ENCODE measurements at regions not wholly inside any gene's neighbourhood (a gene's known extent, or its start where the extent isn't known, plus 50 kb on each side); places are given as distances from the start of the nearest gene placed in this dataset.

DNA sequence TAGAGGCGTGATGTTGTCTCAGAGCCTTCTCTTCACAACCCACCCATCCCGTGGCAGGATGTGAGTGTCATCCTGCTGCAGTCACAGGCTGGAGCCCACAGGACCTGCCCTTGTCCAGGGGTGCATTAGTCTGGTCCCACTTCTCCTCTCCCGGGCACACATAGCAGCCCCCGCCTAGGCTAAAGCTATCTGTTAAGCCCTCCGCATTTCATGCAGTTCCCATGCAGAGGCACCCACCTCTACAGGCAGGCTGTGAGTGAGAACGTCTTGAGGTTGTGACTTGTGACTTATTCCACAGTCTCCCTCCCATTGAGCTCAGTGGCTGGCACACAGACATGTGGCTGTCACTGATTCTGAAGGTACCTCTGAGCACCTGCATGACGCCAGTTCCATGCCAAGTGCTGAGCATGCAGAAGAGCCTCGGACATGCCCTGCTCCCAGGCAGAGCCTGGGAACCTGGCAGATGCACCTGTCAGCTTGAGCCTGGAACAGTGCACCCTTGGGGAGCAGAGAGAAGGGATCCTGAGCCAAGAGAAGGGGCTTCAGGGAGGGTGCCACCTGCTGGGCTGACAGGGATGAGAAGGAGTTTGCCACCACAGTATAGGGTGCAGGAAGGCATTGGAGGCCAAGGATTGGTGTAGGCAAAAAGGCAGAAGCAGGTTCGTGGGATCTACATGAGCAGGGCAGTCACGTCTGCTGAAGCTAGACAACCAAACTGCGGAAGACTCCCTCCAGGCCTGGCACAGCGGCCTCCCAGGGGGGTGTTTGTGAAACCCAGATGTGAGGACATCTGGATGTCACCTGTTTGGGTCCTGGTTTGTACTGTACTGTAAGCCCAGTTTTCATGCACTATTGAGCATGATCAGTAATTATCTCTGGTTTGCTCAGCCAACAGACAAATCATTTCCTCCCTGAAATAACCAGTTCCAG lies 213.6 kb downstream of the GLI2 start:
- no peaks in the 10 kb centered on the region for H3K36me3 ChIP-seq (ENCODE audit: insufficient read depth, low read length)
- H2AFZ ChIP-seq (ENCODE audit: low read depth, low read length), result no peak overlapping the region
- H3K4me3 ChIP-seq (ENCODE audit: low read length), result no peak overlapping the region
- TF ChIP-seq, protein P1, sequence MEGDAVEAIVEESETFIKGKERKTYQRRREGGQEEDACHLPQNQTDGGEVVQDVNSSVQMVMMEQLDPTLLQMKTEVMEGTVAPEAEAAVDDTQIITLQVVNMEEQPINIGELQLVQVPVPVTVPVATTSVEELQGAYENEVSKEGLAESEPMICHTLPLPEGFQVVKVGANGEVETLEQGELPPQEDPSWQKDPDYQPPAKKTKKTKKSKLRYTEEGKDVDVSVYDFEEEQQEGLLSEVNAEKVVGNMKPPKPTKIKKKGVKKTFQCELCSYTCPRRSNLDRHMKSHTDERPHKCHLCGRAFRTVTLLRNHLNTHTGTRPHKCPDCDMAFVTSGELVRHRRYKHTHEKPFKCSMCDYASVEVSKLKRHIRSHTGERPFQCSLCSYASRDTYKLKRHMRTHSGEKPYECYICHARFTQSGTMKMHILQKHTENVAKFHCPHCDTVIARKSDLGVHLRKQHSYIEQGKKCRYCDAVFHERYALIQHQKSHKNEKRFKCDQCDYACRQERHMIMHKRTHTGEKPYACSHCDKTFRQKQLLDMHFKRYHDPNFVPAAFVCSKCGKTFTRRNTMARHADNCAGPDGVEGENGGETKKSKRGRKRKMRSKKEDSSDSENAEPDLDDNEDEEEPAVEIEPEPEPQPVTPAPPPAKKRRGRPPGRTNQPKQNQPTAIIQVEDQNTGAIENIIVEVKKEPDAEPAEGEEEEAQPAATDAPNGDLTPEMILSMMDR (IDR thresholded peaks at IDR 0.05; ENCODE audit: poor library complexity, severe bottlenecking), result no peak
- TF ChIP-seq MXI1 (conservative IDR thresholded peaks at IDR 0.05; ENCODE audit: poor library complexity, severe bottlenecking) (no peak), EP300 (conservative IDR thresholded peaks at IDR 0.05; ENCODE audit: poor library complexity, severe bottlenecking) (no peak), RAD21 (conservative IDR thresholded peaks at IDR 0.05) (no peak), POLR2AphosphoS5 (IDR thresholded peaks at IDR 0.05) (no peak), TAF1 (IDR thresholded peaks at IDR 0.05; ENCODE audit: low read depth) (no peak), SMC3 (conservative IDR thresholded peaks at IDR 0.05; ENCODE audit: poor library complexity) (no peak), EZH2 (IDR thresholded peaks at IDR 0.05; ENCODE audit: borderline replicate concordance, insufficient read depth, low read length, poor library complexity, severe bottlenecking) (no peak)
- TF ChIP-seq, protein P2, sequence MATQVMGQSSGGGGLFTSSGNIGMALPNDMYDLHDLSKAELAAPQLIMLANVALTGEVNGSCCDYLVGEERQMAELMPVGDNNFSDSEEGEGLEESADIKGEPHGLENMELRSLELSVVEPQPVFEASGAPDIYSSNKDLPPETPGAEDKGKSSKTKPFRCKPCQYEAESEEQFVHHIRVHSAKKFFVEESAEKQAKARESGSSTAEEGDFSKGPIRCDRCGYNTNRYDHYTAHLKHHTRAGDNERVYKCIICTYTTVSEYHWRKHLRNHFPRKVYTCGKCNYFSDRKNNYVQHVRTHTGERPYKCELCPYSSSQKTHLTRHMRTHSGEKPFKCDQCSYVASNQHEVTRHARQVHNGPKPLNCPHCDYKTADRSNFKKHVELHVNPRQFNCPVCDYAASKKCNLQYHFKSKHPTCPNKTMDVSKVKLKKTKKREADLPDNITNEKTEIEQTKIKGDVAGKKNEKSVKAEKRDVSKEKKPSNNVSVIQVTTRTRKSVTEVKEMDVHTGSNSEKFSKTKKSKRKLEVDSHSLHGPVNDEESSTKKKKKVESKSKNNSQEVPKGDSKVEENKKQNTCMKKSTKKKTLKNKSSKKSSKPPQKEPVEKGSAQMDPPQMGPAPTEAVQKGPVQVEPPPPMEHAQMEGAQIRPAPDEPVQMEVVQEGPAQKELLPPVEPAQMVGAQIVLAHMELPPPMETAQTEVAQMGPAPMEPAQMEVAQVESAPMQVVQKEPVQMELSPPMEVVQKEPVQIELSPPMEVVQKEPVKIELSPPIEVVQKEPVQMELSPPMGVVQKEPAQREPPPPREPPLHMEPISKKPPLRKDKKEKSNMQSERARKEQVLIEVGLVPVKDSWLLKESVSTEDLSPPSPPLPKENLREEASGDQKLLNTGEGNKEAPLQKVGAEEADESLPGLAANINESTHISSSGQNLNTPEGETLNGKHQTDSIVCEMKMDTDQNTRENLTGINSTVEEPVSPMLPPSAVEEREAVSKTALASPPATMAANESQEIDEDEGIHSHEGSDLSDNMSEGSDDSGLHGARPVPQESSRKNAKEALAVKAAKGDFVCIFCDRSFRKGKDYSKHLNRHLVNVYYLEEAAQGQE (IDR thresholded peaks at IDR 0.05; ENCODE audit: borderline replicate concordance), result no peak
- H3K79me2 ChIP-seq (replicated peaks; ENCODE audit: insufficient read depth, low read length), result no peaks in the 10 kb centered on the region
- H3K27ac ChIP-seq (ENCODE audit: low read length), result no peak overlapping the region
- no peak overlapping the region for H3K9ac ChIP-seq (ENCODE audit: low read length)
- no peaks in the 10 kb centered on the region for H3F3A ChIP-seq (ENCODE audit: insufficient read depth, low read length, poor library complexity, severe bottlenecking)
- no peaks in the 10 kb centered on the region for H3K9me3 ChIP-seq (ENCODE audit: low read length)
- H3K9me2 ChIP-seq (ENCODE audit: insufficient read depth, low read length), result no peaks in the 10 kb centered on the region
- H4K20me1 ChIP-seq (ENCODE audit: insufficient read depth), result no peaks in the 10 kb centered on the region
- no peaks in the 10 kb centered on the region for H3K27me3 ChIP-seq (ENCODE audit: insufficient read depth, low read depth, low read length)
- no peak overlapping the region for H3K4me2 ChIP-seq (ENCODE audit: low read length)

DNA sequence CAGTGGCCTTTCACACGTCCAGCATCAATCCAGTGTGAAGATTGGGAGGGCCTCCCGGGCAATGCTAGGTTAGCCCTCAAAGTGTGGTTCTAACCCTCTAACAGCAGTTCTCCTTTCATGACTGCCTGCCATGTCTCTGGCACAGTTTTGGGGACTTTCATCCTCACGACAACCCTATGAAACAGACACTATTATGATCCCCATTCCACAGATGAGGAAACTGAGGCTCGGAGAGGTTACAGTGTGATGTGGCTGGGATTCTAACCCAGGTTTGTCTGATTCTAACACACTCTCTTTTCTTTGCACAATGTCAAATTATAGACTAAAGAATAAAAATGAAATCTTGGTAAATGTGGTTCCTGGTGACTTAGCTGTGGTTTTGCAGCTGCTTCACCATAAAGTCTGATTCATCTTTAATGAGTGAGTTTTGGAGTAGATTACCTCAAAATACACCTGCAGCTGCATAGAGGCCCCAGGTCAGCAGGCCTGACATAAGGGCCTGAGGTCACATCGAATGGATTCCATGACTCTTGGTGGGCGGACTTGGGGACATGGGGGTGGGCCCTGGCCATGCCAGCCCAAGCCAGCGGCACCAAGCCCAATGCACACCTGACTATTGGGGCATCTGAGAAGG lies 214.4 kb downstream of the GLI2 start:
- Histone ChIP-seq H3K9ac (ENCODE audit: low read length) (no peak overlapping the region), H3K4me3 (ENCODE audit: low read length) (no peak overlapping the region), H3K27me3 (ENCODE audit: insufficient read depth, low read depth, low read length) (no peaks in the 10 kb centered on the region), H3K4me2 (ENCODE audit: low read length) (no peak overlapping the region), H3K79me2 (replicated peaks; ENCODE audit: insufficient read depth, low read length) (no peaks in the 10 kb centered on the region), H3K36me3 (ENCODE audit: insufficient read depth, low read length) (no peaks in the 10 kb centered on the region), H3K9me2 (ENCODE audit: insufficient read depth, low read length) (no peaks in the 10 kb centered on the region), H4K20me1 (ENCODE audit: insufficient read depth) (no peaks in the 10 kb centered on the region), H3K27ac (ENCODE audit: low read length) (no peak overlapping the region), H3K9me3 (ENCODE audit: low read length) (no peaks in the 10 kb centered on the region), H3F3A (ENCODE audit: insufficient read depth, low read length, poor library complexity, severe bottlenecking) (no peaks in the 10 kb centered on the region), H2AFZ (ENCODE audit: low read depth, low read length) (no peak overlapping the region)
- no peak for TF ChIP-seq POLR2AphosphoS5 (IDR thresholded peaks at IDR 0.05)
- no peak for TF ChIP-seq EP300 (conservative IDR thresholded peaks at IDR 0.05; ENCODE audit: poor library complexity, severe bottlenecking)
- TF ChIP-seq TAF1 (IDR thresholded peaks at IDR 0.05; ENCODE audit: low read depth), result no peak
- TF ChIP-seq RAD21 (conservative IDR thresholded peaks at IDR 0.05), result no peak
- TF ChIP-seq, protein P2 (IDR thresholded peaks at IDR 0.05; ENCODE audit: borderline replicate concordance), result no peak
- no peak for TF ChIP-seq MXI1 (conservative IDR thresholded peaks at IDR 0.05; ENCODE audit: poor library complexity, severe bottlenecking)
- TF ChIP-seq SMC3 (conservative IDR thresholded peaks at IDR 0.05; ENCODE audit: poor library complexity), result no peak
- TF ChIP-seq EZH2 (IDR thresholded peaks at IDR 0.05; ENCODE audit: borderline replicate concordance, insufficient read depth, low read length, poor library complexity, severe bottlenecking), result no peak
- TF ChIP-seq, protein P1 (IDR thresholded peaks at IDR 0.05; ENCODE audit: poor library complexity, severe bottlenecking), result no peak

All from neural cell (in vitro differentiated cells).